ENCODE measurements at regions not wholly inside any gene's neighbourhood (a gene's known extent, or its start where the extent isn't known, plus 50 kb on each side); places are given as distances from the start of the nearest gene placed in this dataset.

GRCh38 chr15:96756656-96757055, 426.2 kb downstream of the NR2F2 start:
- in situ Hi-C loops (cut with HindIII; ENCODE audit: low pct_ligation_motif_present, low sequenced_read_pairs): no loop called here
- Histone ChIP-seq H3K4me3 (ENCODE audit: low read depth, low read length) (no peak overlapping the region), H3K36me3 (replicated peaks) (no peaks in the 10 kb centered on the region), H3K27ac (no peak overlapping the region), H3K27me3 (replicated peaks) (no peaks in the 10 kb centered on the region)
- no peak for DNase-seq
- no peak for TF ChIP-seq CTCF (IDR thresholded peaks at IDR 0.05; ENCODE audit: low read depth, low read length, missing control alignments)

GRCh38 chr15:96762566-96762965, 432.1 kb downstream of the NR2F2 start:
- no peak for TF ChIP-seq CTCF (IDR thresholded peaks at IDR 0.05; ENCODE audit: low read depth, low read length, missing control alignments)

GRCh38 chr15:96764501-96764900, 434.0 kb downstream of the NR2F2 start:
- in situ Hi-C loops (cut with HindIII; ENCODE audit: low pct_ligation_motif_present, low sequenced_read_pairs): no loop called here
- TF ChIP-seq CTCF (IDR thresholded peaks at IDR 0.05; ENCODE audit: low read depth, low read length, missing control alignments): no peak
- Histone ChIP-seq H3K4me3 (ENCODE audit: low read depth, low read length) (no peak overlapping the region), H3K27me3 (replicated peaks) (no peaks in the 10 kb centered on the region), H3K36me3 (replicated peaks) (no peaks in the 10 kb centered on the region), H3K27ac (no peak overlapping the region)
- DNase-seq: no peak

More at GRCh38 chr15:96762566-96762965, 432.1 kb downstream of the NR2F2 start:
- Histone ChIP-seq H3K27me3 (replicated peaks) (no peaks in the 10 kb centered on the region), H3K36me3 (replicated peaks) (no peaks in the 10 kb centered on the region), H3K27ac (no peak overlapping the region), H3K4me3 (ENCODE audit: low read depth, low read length) (no peak overlapping the region)
- in situ Hi-C loops (cut with HindIII; ENCODE audit: low pct_ligation_motif_present, low sequenced_read_pairs): no loop called here
- no peak for DNase-seq

- DNase-seq: no peak
- Histone ChIP-seq H3K27me3 (replicated peaks) (no peaks in the 10 kb centered on the region), H3K27ac (no peak overlapping the region), H3K4me3 (ENCODE audit: low read depth, low read length) (no peak overlapping the region), H3K36me3 (replicated peaks) (no peaks in the 10 kb centered on the region)
- no peak for TF ChIP-seq CTCF (IDR thresholded peaks at IDR 0.05; ENCODE audit: low read depth, low read length, missing control alignments)
- in situ Hi-C loops (cut with HindIII; ENCODE audit: low pct_ligation_motif_present, low sequenced_read_pairs): no loop called here
These were observed 434.4 kb downstream of the NR2F2 start for GRCh38 chr15:96764946-96765345.

GRCh38 chr15:96766366-96766765, 435.9 kb downstream of the NR2F2 start:
- no peak for DNase-seq
- no peak overlapping the region for H3K4me3 ChIP-seq (ENCODE audit: low read depth, low read length)
- H3K27ac ChIP-seq: no peak overlapping the region
- no peaks in the 10 kb centered on the region for H3K27me3 ChIP-seq (replicated peaks)
- H3K36me3 ChIP-seq (replicated peaks): no peaks in the 10 kb centered on the region
- in situ Hi-C loops (cut with HindIII; ENCODE audit: low pct_ligation_motif_present, low sequenced_read_pairs): no loop called here
- no peak for TF ChIP-seq CTCF (IDR thresholded peaks at IDR 0.05; ENCODE audit: low read depth, low read length, missing control alignments)

GRCh38 chr15:96767703-96768434, 437.4 kb downstream of the NR2F2 start:
- TF ChIP-seq CTCF (IDR thresholded peaks at IDR 0.05; ENCODE audit: low read depth, low read length, missing control alignments): no peak
- no peak overlapping the region for H3K27ac ChIP-seq
- peak; percentile 32 for DNase-seq
- H3K27me3 ChIP-seq (replicated peaks): no peaks in the 10 kb centered on the region
- H3K36me3 ChIP-seq (replicated peaks): no peaks in the 10 kb centered on the region
- in situ Hi-C loops (cut with HindIII; ENCODE audit: low pct_ligation_motif_present, low sequenced_read_pairs): no loop called here
- no peak overlapping the region for H3K4me3 ChIP-seq (ENCODE audit: low read depth, low read length)

Data from brain microvascular endothelial cell (primary cell).